Inflammatory macrophage treated with lipopolysaccharide for 4 hours (primary cell): ENCODE measurements at regions not wholly inside any gene's neighbourhood (a gene's known extent, or its start where the extent isn't known, plus 50 kb on each side); places are given as distances from the start of the nearest gene placed in this dataset.
"Not testable (repeated sequence)": the region's sequence is repeated elsewhere in the genome, so short reads cannot be mapped to it uniquely, and the experiment has no call there.

Experiments
- DNase-seq: peaks from one replicate; pipeline ENCODE4 v3.0.0-alpha.2; 2020

- DNase-seq, result no peak
These were observed 155.0 kb upstream of the SULF2 start for GRCh38 chr20:47940101-47940813.

- no peak for DNase-seq
These were observed 151.3 kb upstream of the SULF2 start for GRCh38 chr20:47936612-47937011.

GRCh38 chr20:47934761-47935160 lies 149.5 kb upstream of the SULF2 start:
- no peak for DNase-seq

GRCh38 chr20:47931443-47931842 lies 146.2 kb upstream of the SULF2 start:
- no peak for DNase-seq

GRCh38 chr20:47931002-47931401 lies 145.7 kb upstream of the SULF2 start:
- DNase-seq, result no peak

- DNase-seq, result no peak
These were observed 144.3 kb upstream of the SULF2 start for GRCh38 chr20:47929368-47930115.

- no peak for DNase-seq
These were observed 142.7 kb upstream of the SULF2 start for GRCh38 chr20:47927944-47928343.

GRCh38 chr20:47927385-47927851 lies 142.1 kb upstream of the SULF2 start:
- DNase-seq, result no peak

GRCh38 chr20:47926731-47927130 lies 141.4 kb upstream of the SULF2 start:
- no peak for DNase-seq

GRCh38 chr20:47925593-47925992 lies 140.3 kb upstream of the SULF2 start:
- no peak for DNase-seq

GRCh38 chr20:47922269-47922668 lies 137.0 kb upstream of the SULF2 start:
- DNase-seq, result no peak

GRCh38 chr20:47921829-47922228 lies 136.5 kb upstream of the SULF2 start:
- DNase-seq, result not testable (repeated sequence)

- DNase-seq, result no peak
These were observed 136.1 kb upstream of the SULF2 start for GRCh38 chr20:47921408-47921807.

GRCh38 chr20:47917549-47918070 lies 132.3 kb upstream of the SULF2 start:
- peak; percentile 33 for DNase-seq

GRCh38 chr20:47915495-47915894 lies 130.2 kb upstream of the SULF2 start:
- no peak for DNase-seq

- no peak for DNase-seq
These were observed 129.5 kb upstream of the SULF2 start for GRCh38 chr20:47914792-47915191.

- DNase-seq, result not testable (repeated sequence)
These were observed 127.7 kb upstream of the SULF2 start for GRCh38 chr20:47912786-47913501.

GRCh38 chr20:47912165-47912564 lies 126.9 kb upstream of the SULF2 start:
- DNase-seq, result not testable (repeated sequence)

GRCh38 chr20:47909696-47910369 lies 124.6 kb upstream of the SULF2 start:
- not testable (repeated sequence) for DNase-seq

- not testable (repeated sequence) for DNase-seq
These were observed 123.2 kb upstream of the SULF2 start for GRCh38 chr20:47908361-47909035.

GRCh38 chr20:47907951-47908350 lies 122.7 kb upstream of the SULF2 start:
- not testable (repeated sequence) for DNase-seq

GRCh38 chr20:47907031-47907675 lies 121.9 kb upstream of the SULF2 start:
- DNase-seq, result no peak
